Esophagus muscularis mucosa (tissue), 4 donors: ENCODE measurements at regions not wholly inside any gene's neighbourhood (a gene's known extent, or its start where the extent isn't known, plus 50 kb on each side); places are given as distances from the start of the nearest gene placed in this dataset.

Experiments used
- CTCF ChIP-seq, 3 experiments: fragments of 200-600 bp in 2 of 3; fragments of 450-650 bp in 1 of 3; sonication (generic) in 2 of 3; IDR thresholded peaks; one replicate each; pipeline ENCODE4 v1.5.1; 2017 to 2019; ENCODE audit warnings: antibody characterized with exemption in 3 of 3, mild to moderate bottlenecking in 2 of 3, moderate library complexity in 1 of 3
- EP300 ChIP-seq: sonication (generic); formaldehyde crosslinking; IDR thresholded peaks from one replicate; pipeline ENCODE4 v1.6.1; 2017; ENCODE audit warnings: antibody characterized with exemption
- POLR2A ChIP-seq: fragments of 450-650 bp; IDR thresholded peaks from one replicate; pipeline ENCODE4 v1.6.1; 2017; ENCODE audit warnings: antibody characterized with exemption, moderate library complexity, mild to moderate bottlenecking, low read depth

- TF ChIP-seq CTCF (IDR thresholded peaks at IDR 0.05) (no peak), POLR2A (no peak), EP300 (no peak)
Observed at GRCh38 chr7:131769241-131769640, 212.8 kb upstream of the PODXL start.
